GM23248 (cell line): ENCODE measurements at regions not wholly inside any gene's neighbourhood (a gene's known extent, or its start where the extent isn't known, plus 50 kb on each side); places are given as distances from the start of the nearest gene placed in this dataset.
"Not testable (repeated sequence)": the region's sequence is repeated elsewhere in the genome, so short reads cannot be mapped to it uniquely, and the experiment has no call there.

ENCODE experiments used
- DNase-seq: peaks from one replicate; pipeline ENCODE4 v3.0.0-alpha.2; 2015
- H2AFZ ChIP-seq: fragments of 200-600 bp; sonication (generic); 2 replicates; pipeline ENCODE4 v1.6.1; 2016; ENCODE audit warnings: antibody characterized with exemption
- H3F3A ChIP-seq: fragments of 200-600 bp; sonication (generic); 2 replicates; pipeline ENCODE4 v1.6.1; 2016; ENCODE audit warnings: mild to moderate bottlenecking, antibody characterized with exemption, mixed run types; ENCODE audit not compliant: insufficient read depth
- H3K27ac ChIP-seq: fragments of 200-600 bp; sonication (generic); 2 replicates; pipeline ENCODE4 v1.5.1; 2016; ENCODE audit warnings: mild to moderate bottlenecking
- H3K27me3 ChIP-seq: fragments of 200-600 bp; sonication (generic); replicated peaks from 2 replicates; pipeline ENCODE4 v1.6.1; 2016; ENCODE audit warnings: mild to moderate bottlenecking; ENCODE audit not compliant: insufficient read depth
- H3K36me3 ChIP-seq: fragments of 200-600 bp; sonication (generic); 2 replicates; pipeline ENCODE4 v1.6.1; 2016; ENCODE audit warnings: low read depth, mild to moderate bottlenecking
- H3K4me1 ChIP-seq: fragments of 200-600 bp; sonication (generic); 2 replicates; pipeline ENCODE4 v1.6.1; 2016; ENCODE audit warnings: mild to moderate bottlenecking; ENCODE audit not compliant: insufficient read depth
- H3K4me2 ChIP-seq: fragments of 200-600 bp; sonication (generic); one replicate; pipeline ENCODE4 v1.6.1; 2016; ENCODE audit warnings: mild to moderate bottlenecking; ENCODE audit not compliant: unreplicated experiment
- H3K4me3 ChIP-seq: fragments of 200-600 bp; sonication (generic); 2 replicates; pipeline ENCODE4 v1.5.1; 2016; ENCODE audit warnings: mild to moderate bottlenecking
- H3K79me2 ChIP-seq: fragments of 200-600 bp; sonication (generic); 2 replicates; pipeline ENCODE4 v1.6.1; 2016; ENCODE audit warnings: mild to moderate bottlenecking; ENCODE audit not compliant: insufficient read depth
- H3K9ac ChIP-seq: fragments of 200-600 bp; sonication (generic); 2 replicates; pipeline ENCODE4 v1.6.1; 2016; ENCODE audit warnings: mild to moderate bottlenecking
- H3K9me2 ChIP-seq: fragments of 200-600 bp; sonication (generic); 2 replicates; pipeline ENCODE4 v1.6.1; 2016; ENCODE audit warnings: mixed run types, mild to moderate bottlenecking, moderate library complexity; ENCODE audit not compliant: insufficient read depth
- H3K9me3 ChIP-seq: fragments of 200-600 bp; sonication (generic); one replicate; pipeline ENCODE4 v1.6.1; 2017; ENCODE audit warnings: low read depth
- H4K20me1 ChIP-seq: fragments of 200-600 bp; sonication (generic); 2 replicates; pipeline ENCODE4 v1.6.0; 2016; ENCODE audit not compliant: insufficient read depth
- WGBS, 2 experiments: methylation state at CpG; one replicate each; pipeline ENCODE4 v1.1.6; 2015 to 2017; ENCODE audit warnings: low lambda C conversion rate in 2 of 2, low coverage in 1 of 2; ENCODE audit errors: missing lambda C conversion rate in 2 of 2; 5-methylcytosine and 5-hydroxymethylcytosine counted together
- in situ Hi-C: fragments of 300-500 bp; cut with MboI; formaldehyde crosslinking; loops from 2 replicates; pipeline ENCODE4 v1.15.0; 2020

DNA sequence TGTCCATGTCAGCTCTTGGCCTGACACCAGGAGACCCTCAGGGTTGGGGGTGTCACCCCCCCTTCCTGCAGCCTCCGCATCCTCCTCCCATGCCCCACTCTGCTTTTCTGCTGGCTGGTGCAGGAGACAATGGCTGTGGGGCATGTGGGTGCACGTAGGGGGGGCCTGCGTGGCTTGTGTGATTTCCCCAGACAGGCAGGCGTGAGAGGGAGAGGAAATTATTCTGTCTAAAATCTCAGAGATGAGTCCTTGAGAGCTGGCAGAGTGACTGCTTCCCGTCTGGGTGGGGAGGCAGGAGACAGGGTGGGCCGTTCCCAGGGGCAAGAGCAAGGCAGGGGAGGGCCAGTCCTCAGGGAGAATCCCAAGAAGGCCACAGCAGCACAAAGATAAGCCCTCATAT lies 173.2 kb downstream of the TRIM43 start:
- H3K9me3 ChIP-seq, H3K36me3 ChIP-seq, H3K9me2 ChIP-seq, H2AFZ ChIP-seq, H3K79me2 ChIP-seq, H3K9ac ChIP-seq, DNase-seq, H3K27ac ChIP-seq, in situ Hi-C loops, H4K20me1 ChIP-seq, H3K27me3 ChIP-seq, H3K4me3 ChIP-seq, H3F3A ChIP-seq, H3K4me2 ChIP-seq, H3K4me1 ChIP-seq: not testable (repeated sequence)
- WGBS, 2 experiments = 46 to 67% methylated on average over 4 to 5 of the region's 6 CpGs

DNA sequence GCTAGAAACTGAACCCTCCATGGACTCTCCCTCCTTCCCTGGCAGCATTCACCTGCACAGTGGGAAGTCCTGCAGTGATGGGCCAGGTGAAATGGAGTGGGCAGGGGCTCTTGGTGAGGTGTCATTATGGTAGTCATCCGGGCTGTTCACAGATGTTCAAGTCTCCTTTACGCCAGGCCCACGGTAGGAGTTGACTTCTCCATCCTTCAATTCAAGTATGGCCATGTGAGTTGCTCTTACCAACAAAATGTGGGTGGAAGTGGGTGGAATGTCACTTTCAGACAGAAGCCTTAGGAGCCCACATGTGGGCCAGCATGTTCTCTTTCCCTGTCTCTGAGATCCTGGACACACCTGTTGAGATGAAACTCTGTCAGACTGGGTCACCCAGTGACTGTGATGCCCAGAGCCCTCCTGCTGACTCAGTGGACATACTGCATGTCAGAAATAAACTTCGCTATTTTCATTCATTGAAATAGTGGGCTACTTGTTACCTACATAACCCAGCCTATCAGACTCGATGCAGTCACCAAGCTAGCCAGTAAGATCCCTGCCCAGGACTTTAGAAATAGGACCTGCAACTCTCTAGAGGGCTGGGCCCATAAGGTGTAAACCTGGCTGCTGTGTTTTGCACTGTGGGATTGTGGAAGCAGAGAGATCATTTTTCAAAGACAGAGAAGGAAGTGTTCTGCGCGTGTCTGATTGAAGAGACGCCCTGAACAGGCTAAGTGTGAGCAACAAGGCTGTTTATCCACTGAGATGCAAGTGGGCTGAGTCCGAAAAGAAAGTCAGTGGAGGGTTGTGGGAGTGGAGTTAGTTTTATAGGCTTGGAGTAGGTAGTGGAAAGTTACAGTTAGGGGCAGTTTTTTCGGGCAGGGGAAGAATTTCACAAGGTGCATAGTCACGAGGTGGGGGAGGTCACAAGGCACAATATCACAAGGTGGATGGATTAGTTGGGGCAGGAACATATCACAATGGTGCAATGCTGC lies 174.4 kb downstream of the TRIM43 start:
- H3K4me2 ChIP-seq, in situ Hi-C loops, H4K20me1 ChIP-seq, H3K36me3 ChIP-seq, H3K27me3 ChIP-seq, H3K4me1 ChIP-seq, H3K79me2 ChIP-seq, H3F3A ChIP-seq, H3K9ac ChIP-seq, DNase-seq, H3K27ac ChIP-seq, H2AFZ ChIP-seq, H3K9me3 ChIP-seq, H3K9me2 ChIP-seq, H3K4me3 ChIP-seq: not testable (repeated sequence)
- 59 to 65% methylated on average over 10 to 11 of the region's 11 CpGs for WGBS, 2 experiments

DNA sequence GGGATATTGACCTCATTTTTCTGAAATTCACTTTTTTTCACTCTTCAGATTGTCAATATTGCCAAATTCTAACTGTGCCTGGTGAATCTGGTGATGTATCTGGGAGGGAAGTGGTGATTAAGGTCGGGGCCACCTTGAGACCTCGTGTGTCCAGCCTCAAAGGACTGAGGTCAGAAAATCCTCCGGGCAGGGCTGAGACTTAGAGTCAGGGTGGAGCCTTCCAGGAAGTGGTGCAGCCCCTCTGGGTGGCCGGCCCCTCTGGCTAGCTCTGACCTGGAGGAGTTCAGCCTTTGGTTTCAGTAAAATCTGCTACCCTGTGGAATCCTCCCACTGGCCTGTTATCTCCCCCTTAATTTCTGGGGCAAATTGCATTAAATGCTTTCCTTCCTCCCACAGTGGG lies 175.7 kb downstream of the TRIM43 start:
- H3F3A ChIP-seq, H3K4me3 ChIP-seq, H3K27me3 ChIP-seq, H3K4me1 ChIP-seq, H2AFZ ChIP-seq, H3K36me3 ChIP-seq, H3K79me2 ChIP-seq, in situ Hi-C loops, H3K9me2 ChIP-seq, H3K9ac ChIP-seq, DNase-seq, H4K20me1 ChIP-seq, H3K27ac ChIP-seq, H3K9me3 ChIP-seq, H3K4me2 ChIP-seq: not testable (repeated sequence)
- 32 to 34% methylated on average over 4 of the region's 4 CpGs for WGBS, 2 experiments

DNA sequence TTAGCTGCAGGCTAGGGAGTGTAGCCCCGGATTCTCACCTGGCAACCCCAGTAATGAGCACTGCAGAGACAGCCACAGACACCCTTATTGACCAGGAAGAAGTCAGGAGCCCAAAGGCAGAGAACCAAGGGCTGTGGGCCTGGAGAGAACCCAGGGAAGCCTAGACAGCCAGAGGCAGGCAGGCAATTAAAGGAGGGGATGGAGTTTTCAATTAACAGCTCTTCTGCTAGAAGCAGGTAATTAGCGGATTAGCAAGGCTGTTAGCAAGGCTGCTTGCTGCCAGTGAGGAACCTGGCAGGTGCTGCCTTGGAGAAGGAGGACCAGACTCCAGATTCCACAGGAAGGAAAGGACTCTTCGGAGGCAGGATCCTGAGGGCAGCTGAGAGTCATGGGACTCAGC lies 176.1 kb downstream of the TRIM43 start:
- H3K79me2 ChIP-seq, in situ Hi-C loops, H3K27me3 ChIP-seq, H3K9me2 ChIP-seq, DNase-seq, H3K27ac ChIP-seq, H2AFZ ChIP-seq, H3K4me1 ChIP-seq, H3K36me3 ChIP-seq, H3F3A ChIP-seq, H3K9ac ChIP-seq, H4K20me1 ChIP-seq, H3K9me3 ChIP-seq, H3K4me3 ChIP-seq, H3K4me2 ChIP-seq: not testable (repeated sequence)
- WGBS, 2 experiments = 17 to 25% methylated on average over 2 of the region's 3 CpGs

DNA sequence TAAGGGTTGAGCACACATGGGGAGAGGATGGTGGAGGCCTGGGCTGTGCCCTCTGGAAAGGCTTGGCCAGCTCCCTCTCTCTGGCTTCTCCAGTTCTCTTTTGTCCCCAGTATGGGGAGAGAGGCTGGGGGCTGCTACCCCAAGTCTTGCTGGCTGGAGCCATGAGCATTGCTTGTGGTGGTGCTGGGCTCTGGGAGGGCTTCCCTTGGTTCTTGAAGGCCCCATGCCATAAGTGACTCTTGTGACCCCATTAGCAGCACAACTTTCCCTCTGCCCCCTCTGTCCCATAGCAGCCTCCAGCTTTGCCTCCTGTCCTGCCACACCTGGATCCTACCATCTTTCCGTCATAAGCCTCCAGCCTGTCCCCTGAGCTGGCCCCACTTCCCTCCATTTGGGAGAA lies 177.5 kb downstream of the TRIM43 start:
- DNase-seq, H3K9me3 ChIP-seq, H3F3A ChIP-seq, H3K9me2 ChIP-seq, H3K4me3 ChIP-seq, H3K27me3 ChIP-seq, H3K27ac ChIP-seq, H4K20me1 ChIP-seq, H3K4me2 ChIP-seq, H3K4me1 ChIP-seq, H2AFZ ChIP-seq, in situ Hi-C loops, H3K79me2 ChIP-seq, H3K9ac ChIP-seq, H3K36me3 ChIP-seq: not testable (repeated sequence)
- 50 to 60% methylated on average over 1 of the region's 1 CpG for WGBS, 2 experiments

DNA sequence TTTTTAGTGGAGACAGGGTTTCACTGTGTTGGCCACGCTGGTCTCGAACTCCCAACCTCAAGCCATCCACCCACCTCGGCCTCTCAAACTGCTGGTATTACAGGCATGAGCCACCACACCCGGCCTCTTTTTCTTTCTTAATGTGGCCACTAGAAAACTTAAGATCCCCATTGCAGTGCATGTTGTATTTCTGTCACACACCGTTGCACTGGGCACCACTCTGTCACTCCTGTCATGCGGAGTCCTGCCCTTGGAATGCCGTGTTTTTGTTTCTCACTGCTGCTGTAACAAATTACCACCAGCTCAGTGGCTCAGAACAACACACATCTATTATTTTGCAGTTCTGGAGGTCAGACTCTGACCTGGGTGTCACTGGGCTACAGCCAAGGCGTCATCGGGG lies 178.9 kb downstream of the TRIM43 start:
- H3K9me2 ChIP-seq, H3K9me3 ChIP-seq, H3K36me3 ChIP-seq, in situ Hi-C loops, H3K9ac ChIP-seq, H3K4me2 ChIP-seq, H3K4me1 ChIP-seq, H3K27me3 ChIP-seq, H4K20me1 ChIP-seq, H3K27ac ChIP-seq, H3F3A ChIP-seq, H3K4me3 ChIP-seq, H3K79me2 ChIP-seq, H2AFZ ChIP-seq, DNase-seq: not testable (repeated sequence)
- 73 to 76% methylated on average over 7 of the region's 9 CpGs for WGBS, 2 experiments

DNA sequence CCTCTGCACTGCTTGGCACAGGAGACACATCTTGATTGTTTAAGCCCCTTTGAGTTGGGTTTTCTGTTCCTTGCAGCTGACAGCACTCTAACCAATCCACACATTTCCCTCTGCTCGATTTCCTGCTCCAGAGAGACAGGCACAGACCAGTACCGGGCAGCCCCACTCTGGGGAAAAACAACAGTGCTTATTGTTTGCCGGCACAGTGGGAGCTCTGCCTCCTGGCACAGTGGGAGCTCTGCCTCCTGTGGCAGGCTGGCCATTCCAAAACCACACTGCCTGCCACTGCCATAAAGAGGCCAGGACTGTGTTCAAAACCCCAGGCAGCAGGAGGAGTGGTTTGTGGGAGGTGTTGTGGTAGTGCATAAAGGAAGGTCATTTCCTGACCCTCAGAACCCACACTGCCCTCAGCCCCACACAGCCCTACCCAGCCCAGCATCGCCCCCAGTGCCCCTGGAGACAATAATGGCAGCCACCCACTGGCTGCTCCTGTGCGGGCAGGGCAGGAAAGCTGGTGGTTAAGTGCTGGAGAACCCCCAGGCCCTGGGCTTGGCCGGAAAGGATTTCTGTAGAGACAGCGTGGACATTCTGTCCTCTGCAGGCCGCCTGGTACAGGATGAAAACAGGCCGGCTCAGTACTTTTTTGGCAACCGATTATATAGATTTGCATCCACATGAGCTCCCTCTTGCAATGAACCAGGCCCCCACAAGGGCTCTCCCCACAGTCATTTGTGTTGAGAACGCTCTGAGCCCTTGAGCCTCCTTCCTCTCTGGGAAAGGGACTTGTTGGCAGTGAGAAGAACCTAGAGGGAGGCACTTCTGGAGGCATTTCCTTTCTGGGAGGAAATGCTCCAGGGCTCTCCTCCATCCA lies 182.8 kb downstream of the TRIM43 start:
- DNase-seq, H3F3A ChIP-seq, H3K9me2 ChIP-seq, H3K27ac ChIP-seq, H3K4me3 ChIP-seq, H2AFZ ChIP-seq, H3K9me3 ChIP-seq, H3K79me2 ChIP-seq, H3K36me3 ChIP-seq, in situ Hi-C loops, H3K27me3 ChIP-seq, H3K4me2 ChIP-seq, H4K20me1 ChIP-seq, H3K9ac ChIP-seq, H3K4me1 ChIP-seq: not testable (repeated sequence)
- WGBS, 2 experiments = 92 to 95% methylated on average over 2 of the region's 11 CpGs
